Esophagus squamous epithelium (tissue), 4 donors: ENCODE measurements at regions not wholly inside any gene's neighbourhood (a gene's known extent, or its start where the extent isn't known, plus 50 kb on each side); places are given as distances from the start of the nearest gene placed in this dataset.

Experiments
- POLR2A ChIP-seq, 4 donors: fragments of 450-650 bp; IDR thresholded peaks; one replicate each; pipeline ENCODE4 v1.6.1; 2017; ENCODE audit warnings: antibody characterized with exemption in 4 of 4, mild to moderate bottlenecking in 4 of 4, moderate library complexity in 3 of 4
- TF ChIP-seq, protein P1 (sequence below), 6 experiments: fragments of 450-650 bp in 4 of 6; fragments of 200-600 bp in 2 of 6; sonication (generic) in 2 of 6; IDR thresholded peaks; one replicate each; pipeline ENCODE4 v1.5.1; 2016 to 2019; ENCODE audit warnings: antibody characterized with exemption in 6 of 6, mild to moderate bottlenecking in 4 of 6, moderate library complexity in 4 of 6

DNA sequence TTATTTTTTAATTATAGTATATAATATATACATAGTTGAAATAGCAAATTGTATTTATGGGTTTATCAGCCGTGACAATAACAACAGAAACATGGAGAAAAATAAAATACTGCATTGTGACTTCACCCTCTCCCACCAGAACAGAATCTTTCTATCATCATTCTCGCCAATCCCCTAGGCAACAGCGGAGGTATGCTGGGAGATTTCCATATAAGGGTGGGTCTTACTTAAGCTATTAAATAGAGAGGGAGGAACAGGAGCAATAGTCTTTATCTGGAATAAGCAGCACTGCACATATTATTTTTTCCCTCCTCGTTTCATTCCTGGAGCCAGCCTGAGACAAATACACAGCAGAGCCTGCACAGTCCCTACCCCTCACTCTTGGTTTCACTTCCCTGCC is 1214.9 kb downstream of the XPNPEP1 start:
- TF ChIP-seq, protein P1, sequence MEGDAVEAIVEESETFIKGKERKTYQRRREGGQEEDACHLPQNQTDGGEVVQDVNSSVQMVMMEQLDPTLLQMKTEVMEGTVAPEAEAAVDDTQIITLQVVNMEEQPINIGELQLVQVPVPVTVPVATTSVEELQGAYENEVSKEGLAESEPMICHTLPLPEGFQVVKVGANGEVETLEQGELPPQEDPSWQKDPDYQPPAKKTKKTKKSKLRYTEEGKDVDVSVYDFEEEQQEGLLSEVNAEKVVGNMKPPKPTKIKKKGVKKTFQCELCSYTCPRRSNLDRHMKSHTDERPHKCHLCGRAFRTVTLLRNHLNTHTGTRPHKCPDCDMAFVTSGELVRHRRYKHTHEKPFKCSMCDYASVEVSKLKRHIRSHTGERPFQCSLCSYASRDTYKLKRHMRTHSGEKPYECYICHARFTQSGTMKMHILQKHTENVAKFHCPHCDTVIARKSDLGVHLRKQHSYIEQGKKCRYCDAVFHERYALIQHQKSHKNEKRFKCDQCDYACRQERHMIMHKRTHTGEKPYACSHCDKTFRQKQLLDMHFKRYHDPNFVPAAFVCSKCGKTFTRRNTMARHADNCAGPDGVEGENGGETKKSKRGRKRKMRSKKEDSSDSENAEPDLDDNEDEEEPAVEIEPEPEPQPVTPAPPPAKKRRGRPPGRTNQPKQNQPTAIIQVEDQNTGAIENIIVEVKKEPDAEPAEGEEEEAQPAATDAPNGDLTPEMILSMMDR (IDR thresholded peaks at IDR 0.05): no peak
- TF ChIP-seq POLR2A (IDR thresholded peaks at IDR 0.05): no peak
